HG02970 (cell line): ENCODE measurements at regions not wholly inside any gene's neighbourhood (a gene's known extent, or its start where the extent isn't known, plus 50 kb on each side); places are given as distances from the start of the nearest gene placed in this dataset.
"Not testable (repeated sequence)": the region's sequence is repeated elsewhere in the genome, so short reads cannot be mapped to it uniquely, and the experiment has no call there.

Experiments
- ATAC-seq: cut with Tn5 transposase; IDR thresholded peaks from one replicate; pipeline ENCODE4 v1.9.1; 2021; ENCODE audit warnings: mild to moderate bottlenecking, moderate library complexity, moderate number of reproducible peaks; ENCODE audit not compliant: unreplicated experiment, low FRiP score

GRCh38 chr13:90938848-90939247 lies 408.6 kb upstream of the MIR17HG start:
- no peak for ATAC-seq

GRCh38 chr13:90943946-90944345 lies 403.5 kb upstream of the MIR17HG start:
- ATAC-seq = no peak

GRCh38 chr13:90945146-90945545 lies 402.3 kb upstream of the MIR17HG start:
- ATAC-seq = not testable (repeated sequence)

- not testable (repeated sequence) for ATAC-seq
These were observed 401.4 kb upstream of the MIR17HG start for GRCh38 chr13:90946125-90946524.

GRCh38 chr13:90947976-90948375 lies 399.5 kb upstream of the MIR17HG start:
- no peak for ATAC-seq

GRCh38 chr13:90950160-90950559 lies 397.3 kb upstream of the MIR17HG start:
- ATAC-seq = no peak

GRCh38 chr13:90951663-90952062 lies 395.8 kb upstream of the MIR17HG start:
- ATAC-seq = no peak

- ATAC-seq = no peak
These were observed 395.2 kb upstream of the MIR17HG start for GRCh38 chr13:90952326-90952725.

GRCh38 chr13:90954605-90955195 lies 392.8 kb upstream of the MIR17HG start:
- ATAC-seq = no peak

GRCh38 chr13:90956031-90956430 lies 391.5 kb upstream of the MIR17HG start:
- no peak for ATAC-seq

- no peak for ATAC-seq
These were observed 388.6 kb upstream of the MIR17HG start for GRCh38 chr13:90958866-90959265.

GRCh38 chr13:90968166-90968904 lies 379.2 kb upstream of the MIR17HG start:
- no peak for ATAC-seq

- ATAC-seq = no peak
These were observed 373.1 kb upstream of the MIR17HG start for GRCh38 chr13:90974249-90974975.

GRCh38 chr13:90979059-90979458 lies 368.4 kb upstream of the MIR17HG start:
- no peak for ATAC-seq

GRCh38 chr13:90984756-90985155 lies 362.7 kb upstream of the MIR17HG start:
- no peak for ATAC-seq

- no peak for ATAC-seq
These were observed 352.5 kb upstream of the MIR17HG start for GRCh38 chr13:90995001-90995400.

- ATAC-seq = no peak
These were observed 351.9 kb upstream of the MIR17HG start for GRCh38 chr13:90995614-90996013.

GRCh38 chr13:90997951-90998350 lies 349.5 kb upstream of the MIR17HG start:
- ATAC-seq = no peak

GRCh38 chr13:90999401-90999800 lies 348.1 kb upstream of the MIR17HG start:
- ATAC-seq = no peak

- no peak for ATAC-seq
These were observed 346.1 kb upstream of the MIR17HG start for GRCh38 chr13:91001371-91001770.

GRCh38 chr13:91014696-91015095 lies 332.8 kb upstream of the MIR17HG start:
- no peak for ATAC-seq
